Type B pancreatic cell (in vitro differentiated cells): ENCODE measurements at regions not wholly inside any gene's neighbourhood (a gene's known extent, or its start where the extent isn't known, plus 50 kb on each side); places are given as distances from the start of the nearest gene placed in this dataset.
A peak's percentile ranks its signal among the peaks of the same experiment; 100 is the strongest.

Experiments
- DNase-seq: peaks from one replicate; pipeline ENCODE4 v3.0.0; 2021; ENCODE audit warnings: mixed read lengths; ENCODE audit not compliant: unreplicated experiment; ENCODE audit errors: extremely low spot score
- H3K27ac Mint-ChIP-seq: 2 replicates; pipeline ENCODE4 v1.8.0; 2021; ENCODE audit warnings: mild to moderate bottlenecking, mixed read lengths
- H3K27me3 Mint-ChIP-seq: 2 replicates; pipeline ENCODE4 v1.8.0; 2021; ENCODE audit warnings: mixed read lengths
- H3K36me3 Mint-ChIP-seq: 2 replicates; pipeline ENCODE4 v1.8.0; 2021; ENCODE audit warnings: mixed read lengths
- H3K4me1 Mint-ChIP-seq: one replicate; pipeline ENCODE4 v1.8.0; 2021; ENCODE audit warnings: mixed read lengths; ENCODE audit not compliant: unreplicated experiment
- H3K4me3 Mint-ChIP-seq: 2 replicates; pipeline ENCODE4 v1.8.0; 2021; ENCODE audit warnings: mild to moderate bottlenecking, mixed read lengths
- H3K9me3 Mint-ChIP-seq: 2 replicates; pipeline ENCODE4 v1.8.0; 2021; ENCODE audit warnings: mixed read lengths
- TF ChIP-seq, protein P1 (sequence below): fragments of 200-600 bp; sonication (generic); conservative IDR thresholded peaks from 2 replicates; pipeline ENCODE4 v1.5.0; 2021; ENCODE audit warnings: antibody characterized with exemption, mild to moderate bottlenecking

- Mint-ChIP-seq H3K4me1 (peaks cover 40% of the 10 kb centered on the region), H3K9me3 (peaks cover 9% of the 10 kb centered on the region), H3K27me3 (no peaks in the 10 kb centered on the region), H3K27ac (no peak overlapping the region), H3K4me3 (no peak overlapping the region), H3K36me3 (no peaks in the 10 kb centered on the region)
- TF ChIP-seq, protein P1, sequence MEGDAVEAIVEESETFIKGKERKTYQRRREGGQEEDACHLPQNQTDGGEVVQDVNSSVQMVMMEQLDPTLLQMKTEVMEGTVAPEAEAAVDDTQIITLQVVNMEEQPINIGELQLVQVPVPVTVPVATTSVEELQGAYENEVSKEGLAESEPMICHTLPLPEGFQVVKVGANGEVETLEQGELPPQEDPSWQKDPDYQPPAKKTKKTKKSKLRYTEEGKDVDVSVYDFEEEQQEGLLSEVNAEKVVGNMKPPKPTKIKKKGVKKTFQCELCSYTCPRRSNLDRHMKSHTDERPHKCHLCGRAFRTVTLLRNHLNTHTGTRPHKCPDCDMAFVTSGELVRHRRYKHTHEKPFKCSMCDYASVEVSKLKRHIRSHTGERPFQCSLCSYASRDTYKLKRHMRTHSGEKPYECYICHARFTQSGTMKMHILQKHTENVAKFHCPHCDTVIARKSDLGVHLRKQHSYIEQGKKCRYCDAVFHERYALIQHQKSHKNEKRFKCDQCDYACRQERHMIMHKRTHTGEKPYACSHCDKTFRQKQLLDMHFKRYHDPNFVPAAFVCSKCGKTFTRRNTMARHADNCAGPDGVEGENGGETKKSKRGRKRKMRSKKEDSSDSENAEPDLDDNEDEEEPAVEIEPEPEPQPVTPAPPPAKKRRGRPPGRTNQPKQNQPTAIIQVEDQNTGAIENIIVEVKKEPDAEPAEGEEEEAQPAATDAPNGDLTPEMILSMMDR, result no peak
- DNase-seq, result no peak
Observed at GRCh38 chr1:59045137-59045536, 251.8 kb upstream of the FGGY start.

GRCh38 chr1:59045636-59046035 lies 251.3 kb upstream of the FGGY start:
- Mint-ChIP-seq H3K4me1 (peaks cover 40% of the 10 kb centered on the region), H3K9me3 (peaks cover 9% of the 10 kb centered on the region), H3K27ac (no peak overlapping the region), H3K27me3 (no peaks in the 10 kb centered on the region), H3K36me3 (no peaks in the 10 kb centered on the region), H3K4me3 (no peak overlapping the region)
- TF ChIP-seq, protein P1, result no peak
- DNase-seq, result no peak

DNA sequence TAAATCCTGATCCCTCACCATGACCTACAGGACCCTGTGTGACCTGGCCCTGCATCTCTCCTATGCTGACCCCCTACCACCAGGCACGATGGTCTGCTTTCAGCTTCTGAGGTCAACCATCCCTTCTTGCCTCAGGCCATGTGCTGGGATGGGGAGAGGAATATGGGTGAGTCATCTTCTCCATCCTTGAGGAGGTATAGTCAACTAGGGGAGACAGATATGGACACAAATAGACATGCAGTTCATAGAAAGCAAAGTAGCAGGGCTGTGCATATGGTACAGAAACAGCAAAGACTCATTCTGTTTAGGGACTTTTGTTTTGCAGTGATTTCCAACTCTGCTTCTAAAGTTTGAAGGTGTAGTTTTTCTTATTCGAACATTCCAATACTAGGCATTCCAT lies 250.8 kb upstream of the FGGY start:
- Mint-ChIP-seq H3K36me3 (no peaks in the 10 kb centered on the region), H3K27ac (no peak overlapping the region), H3K4me1 (peaks cover 39% of the 10 kb centered on the region), H3K9me3 (peaks cover 9% of the 10 kb centered on the region), H3K27me3 (no peaks in the 10 kb centered on the region), H3K4me3 (no peak overlapping the region)
- no peak for DNase-seq
- TF ChIP-seq, protein P1, result no peak

DNA sequence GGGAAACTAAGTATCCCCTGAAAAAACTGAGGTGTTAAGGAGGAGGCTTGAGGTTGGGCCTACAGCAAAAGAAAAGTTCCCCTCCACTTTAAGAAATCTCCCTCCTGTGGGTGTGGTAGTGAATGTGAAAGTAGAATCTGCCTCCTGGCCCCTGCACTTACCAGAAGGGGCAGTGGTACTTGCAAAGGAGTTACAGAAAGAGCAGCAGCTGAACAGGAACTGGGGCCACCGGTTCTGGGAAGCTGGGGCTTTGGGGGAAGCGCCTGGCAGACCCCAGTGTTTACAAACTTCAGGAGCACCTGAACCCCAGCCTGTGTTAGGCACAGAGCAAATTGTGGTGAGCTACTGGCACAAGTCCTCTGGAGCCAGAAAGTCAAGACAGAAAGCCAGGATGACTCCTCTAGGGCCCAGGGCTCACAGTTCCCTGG lies 250.2 kb upstream of the FGGY start:
- TF ChIP-seq, protein P1, result no peak
- Mint-ChIP-seq H3K27ac (no peak overlapping the region), H3K4me1 (peaks cover 33% of the 10 kb centered on the region), H3K36me3 (no peaks in the 10 kb centered on the region), H3K9me3 (peaks cover 9% of the 10 kb centered on the region), H3K27me3 (no peaks in the 10 kb centered on the region), H3K4me3 (no peak overlapping the region)
- no peak for DNase-seq

- Mint-ChIP-seq H3K27ac (no peak overlapping the region), H3K36me3 (no peaks in the 10 kb centered on the region), H3K4me3 (no peak overlapping the region), H3K27me3 (no peaks in the 10 kb centered on the region), H3K4me1 (peaks cover 37% of the 10 kb centered on the region), H3K9me3 (peaks cover 9% of the 10 kb centered on the region)
- TF ChIP-seq, protein P1, result no peak
- no peak for DNase-seq
Observed at GRCh38 chr1:59051007-59051406, 245.9 kb upstream of the FGGY start.

GRCh38 chr1:59052166-59052590 lies 244.7 kb upstream of the FGGY start:
- DNase-seq, result no peak
- TF ChIP-seq, protein P1, result no peak
- Mint-ChIP-seq H3K4me1 (peaks cover 40% of the 10 kb centered on the region), H3K4me3 (no peak overlapping the region), H3K27me3 (no peaks in the 10 kb centered on the region), H3K27ac (peak overlapping the region; percentile 29), H3K9me3 (peaks cover 9% of the 10 kb centered on the region), H3K36me3 (no peaks in the 10 kb centered on the region)
